ENCODE measurements at regions not wholly inside any gene's neighbourhood (a gene's known extent, or its start where the extent isn't known, plus 50 kb on each side); places are given as distances from the start of the nearest gene placed in this dataset.

DNA sequence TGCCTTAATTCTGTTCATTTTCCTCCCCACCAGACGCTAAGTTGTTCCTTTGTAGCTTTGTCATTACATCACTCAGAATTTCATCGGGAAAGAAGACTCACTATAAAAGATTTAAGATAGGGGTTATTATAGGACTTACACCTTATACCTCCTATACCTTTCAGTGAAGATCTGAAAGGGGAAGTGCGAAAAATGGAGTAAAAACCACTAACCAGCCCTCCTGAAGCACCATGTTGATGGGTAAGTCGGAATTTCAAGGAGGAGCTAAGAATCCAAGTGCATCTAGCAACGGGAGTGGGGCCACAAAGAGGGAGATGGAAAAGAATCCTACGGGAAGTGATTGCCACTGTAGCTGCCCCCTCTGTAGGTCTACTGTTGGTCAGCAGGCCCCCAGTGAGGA, 119.1 kb upstream of the H2AZ1 start:
- TF ChIP-seq FOXP2 (optimal IDR thresholded peaks at IDR 0.05; ENCODE audit: borderline replicate concordance, extremely low read depth, extremely low read length, insufficient read depth) = no peak
- TF ChIP-seq TAF1 (IDR thresholded peaks at IDR 0.05; ENCODE audit: borderline replicate concordance, insufficient read depth, low read length) = no peak

DNA sequence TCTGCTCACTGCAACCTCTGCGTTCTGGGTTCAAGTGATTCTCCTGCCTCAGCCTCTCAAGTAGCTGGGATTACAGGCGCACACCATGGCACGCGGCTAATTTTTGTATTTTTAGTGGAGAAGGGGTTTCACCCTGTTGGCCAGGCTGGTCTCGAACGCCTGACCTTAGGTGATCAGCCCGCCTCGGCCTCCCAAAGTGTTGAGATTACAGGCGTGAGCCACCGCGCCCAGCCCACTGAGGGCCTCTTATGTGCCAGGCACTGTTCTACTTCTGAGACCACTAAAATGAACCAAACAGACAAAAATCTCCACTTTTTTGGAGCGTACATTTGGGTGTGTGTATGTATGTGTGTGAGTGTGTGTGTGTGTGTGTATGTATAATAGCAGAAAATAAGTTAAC, 117.2 kb upstream of the H2AZ1 start:
- no peak for TF ChIP-seq FOXP2 (optimal IDR thresholded peaks at IDR 0.05; ENCODE audit: borderline replicate concordance, extremely low read depth, extremely low read length, insufficient read depth)
- no peak for TF ChIP-seq TAF1 (IDR thresholded peaks at IDR 0.05; ENCODE audit: borderline replicate concordance, insufficient read depth, low read length)
- no peak for TF ChIP-seq POLR2AphosphoS5 (IDR thresholded peaks at IDR 0.05; ENCODE audit: low read depth, low read length)
- TF ChIP-seq, protein P1, sequence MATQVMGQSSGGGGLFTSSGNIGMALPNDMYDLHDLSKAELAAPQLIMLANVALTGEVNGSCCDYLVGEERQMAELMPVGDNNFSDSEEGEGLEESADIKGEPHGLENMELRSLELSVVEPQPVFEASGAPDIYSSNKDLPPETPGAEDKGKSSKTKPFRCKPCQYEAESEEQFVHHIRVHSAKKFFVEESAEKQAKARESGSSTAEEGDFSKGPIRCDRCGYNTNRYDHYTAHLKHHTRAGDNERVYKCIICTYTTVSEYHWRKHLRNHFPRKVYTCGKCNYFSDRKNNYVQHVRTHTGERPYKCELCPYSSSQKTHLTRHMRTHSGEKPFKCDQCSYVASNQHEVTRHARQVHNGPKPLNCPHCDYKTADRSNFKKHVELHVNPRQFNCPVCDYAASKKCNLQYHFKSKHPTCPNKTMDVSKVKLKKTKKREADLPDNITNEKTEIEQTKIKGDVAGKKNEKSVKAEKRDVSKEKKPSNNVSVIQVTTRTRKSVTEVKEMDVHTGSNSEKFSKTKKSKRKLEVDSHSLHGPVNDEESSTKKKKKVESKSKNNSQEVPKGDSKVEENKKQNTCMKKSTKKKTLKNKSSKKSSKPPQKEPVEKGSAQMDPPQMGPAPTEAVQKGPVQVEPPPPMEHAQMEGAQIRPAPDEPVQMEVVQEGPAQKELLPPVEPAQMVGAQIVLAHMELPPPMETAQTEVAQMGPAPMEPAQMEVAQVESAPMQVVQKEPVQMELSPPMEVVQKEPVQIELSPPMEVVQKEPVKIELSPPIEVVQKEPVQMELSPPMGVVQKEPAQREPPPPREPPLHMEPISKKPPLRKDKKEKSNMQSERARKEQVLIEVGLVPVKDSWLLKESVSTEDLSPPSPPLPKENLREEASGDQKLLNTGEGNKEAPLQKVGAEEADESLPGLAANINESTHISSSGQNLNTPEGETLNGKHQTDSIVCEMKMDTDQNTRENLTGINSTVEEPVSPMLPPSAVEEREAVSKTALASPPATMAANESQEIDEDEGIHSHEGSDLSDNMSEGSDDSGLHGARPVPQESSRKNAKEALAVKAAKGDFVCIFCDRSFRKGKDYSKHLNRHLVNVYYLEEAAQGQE (IDR thresholded peaks at IDR 0.05; ENCODE audit: insufficient read depth in 1 of 2, low read depth in 2 of 2, low read length in 2 of 2) = no peak
- no peak for TF ChIP-seq SIN3A (IDR thresholded peaks at IDR 0.05; ENCODE audit: borderline replicate concordance, insufficient read depth, low read length)

DNA sequence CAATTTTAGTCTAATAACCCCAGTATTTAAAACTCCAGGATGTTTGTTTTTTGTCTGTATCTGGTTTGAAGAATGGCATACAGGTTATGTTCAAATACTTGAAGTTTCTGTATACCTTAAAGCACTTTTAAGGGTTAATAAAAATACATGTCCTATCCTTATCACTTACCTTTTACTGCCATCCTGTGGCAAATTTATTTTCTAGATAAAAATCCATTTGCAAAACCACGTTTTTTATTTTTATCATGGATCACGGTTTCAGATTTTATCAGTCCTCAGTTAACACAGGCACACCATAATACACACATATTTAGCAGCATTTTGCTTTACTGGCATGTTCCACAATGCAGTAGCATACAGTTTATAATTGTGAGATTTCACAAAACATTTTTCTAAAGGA, 113.3 kb upstream of the H2AZ1 start:
- TF ChIP-seq POLR2AphosphoS5 (IDR thresholded peaks at IDR 0.05; ENCODE audit: low read depth, low read length) (no peak), TAF1 (IDR thresholded peaks at IDR 0.05; ENCODE audit: borderline replicate concordance, insufficient read depth, low read length) (no peak), SIN3A (IDR thresholded peaks at IDR 0.05; ENCODE audit: borderline replicate concordance, insufficient read depth, low read length) (no peak), FOXP2 (optimal IDR thresholded peaks at IDR 0.05; ENCODE audit: borderline replicate concordance, extremely low read depth, extremely low read length, insufficient read depth) (no peak)
- TF ChIP-seq, protein P1 (IDR thresholded peaks at IDR 0.05; ENCODE audit: insufficient read depth in 1 of 2, low read depth in 2 of 2, low read length in 2 of 2) = no peak

GRCh38 chr4:100062921-100063320, 112.8 kb upstream of the H2AZ1 start:
- TF ChIP-seq TAF1 (IDR thresholded peaks at IDR 0.05; ENCODE audit: borderline replicate concordance, insufficient read depth, low read length) = no peak
- TF ChIP-seq SIN3A (IDR thresholded peaks at IDR 0.05; ENCODE audit: borderline replicate concordance, insufficient read depth, low read length) = no peak
- TF ChIP-seq FOXP2 (optimal IDR thresholded peaks at IDR 0.05; ENCODE audit: borderline replicate concordance, extremely low read depth, extremely low read length, insufficient read depth) = no peak
- TF ChIP-seq, protein P1 (IDR thresholded peaks at IDR 0.05; ENCODE audit: insufficient read depth in 1 of 2, low read depth in 2 of 2, low read length in 2 of 2) = no peak

DNA sequence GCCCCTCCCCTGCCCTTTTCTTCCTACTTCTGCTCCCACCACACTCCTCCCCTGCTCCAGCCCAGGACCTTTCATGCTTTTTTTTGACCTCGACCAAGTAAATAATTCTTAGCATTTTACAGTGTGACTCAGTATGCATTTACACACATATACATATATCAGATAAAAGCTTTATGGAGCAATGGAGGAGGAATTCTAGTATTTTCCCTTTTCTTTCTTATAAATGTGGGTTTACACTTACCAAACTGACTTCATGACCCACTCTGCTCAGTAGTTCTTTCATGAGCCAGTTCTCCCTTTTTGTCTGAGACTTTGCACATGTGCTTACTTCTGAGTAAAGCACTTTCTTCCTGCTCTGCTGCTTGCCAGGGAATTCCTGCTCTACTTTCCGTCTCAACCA, 111.8 kb upstream of the H2AZ1 start:
- no peak for TF ChIP-seq POLR2AphosphoS5 (IDR thresholded peaks at IDR 0.05; ENCODE audit: low read depth, low read length)
- TF ChIP-seq FOXP2 (optimal IDR thresholded peaks at IDR 0.05; ENCODE audit: borderline replicate concordance, extremely low read depth, extremely low read length, insufficient read depth) = no peak
- TF ChIP-seq TAF1 (IDR thresholded peaks at IDR 0.05; ENCODE audit: borderline replicate concordance, insufficient read depth, low read length) = no peak
- TF ChIP-seq SIN3A (IDR thresholded peaks at IDR 0.05; ENCODE audit: borderline replicate concordance, insufficient read depth, low read length) = no peak
- TF ChIP-seq, protein P1 (IDR thresholded peaks at IDR 0.05; ENCODE audit: insufficient read depth in 1 of 2, low read depth in 2 of 2, low read length in 2 of 2) = no peak

Measured in PFSK-1 (cell line).